HTR-8/SVneo (cell line): ENCODE measurements at regions not wholly inside any gene's neighbourhood (a gene's known extent, or its start where the extent isn't known, plus 50 kb on each side); places are given as distances from the start of the nearest gene placed in this dataset.

Experiments used
- DNase-seq: peaks from one replicate; pipeline ENCODE4 v3.0.0; 2011; ENCODE audit warnings: low spot score, mixed read lengths; ENCODE audit not compliant: insufficient read length
- FAIRE-seq: peaks from 2 replicates; lab custom pipeline; 2011; peaks lifted over from hg19 to GRCh38; lab: Jason Lieb, UNC

DNA sequence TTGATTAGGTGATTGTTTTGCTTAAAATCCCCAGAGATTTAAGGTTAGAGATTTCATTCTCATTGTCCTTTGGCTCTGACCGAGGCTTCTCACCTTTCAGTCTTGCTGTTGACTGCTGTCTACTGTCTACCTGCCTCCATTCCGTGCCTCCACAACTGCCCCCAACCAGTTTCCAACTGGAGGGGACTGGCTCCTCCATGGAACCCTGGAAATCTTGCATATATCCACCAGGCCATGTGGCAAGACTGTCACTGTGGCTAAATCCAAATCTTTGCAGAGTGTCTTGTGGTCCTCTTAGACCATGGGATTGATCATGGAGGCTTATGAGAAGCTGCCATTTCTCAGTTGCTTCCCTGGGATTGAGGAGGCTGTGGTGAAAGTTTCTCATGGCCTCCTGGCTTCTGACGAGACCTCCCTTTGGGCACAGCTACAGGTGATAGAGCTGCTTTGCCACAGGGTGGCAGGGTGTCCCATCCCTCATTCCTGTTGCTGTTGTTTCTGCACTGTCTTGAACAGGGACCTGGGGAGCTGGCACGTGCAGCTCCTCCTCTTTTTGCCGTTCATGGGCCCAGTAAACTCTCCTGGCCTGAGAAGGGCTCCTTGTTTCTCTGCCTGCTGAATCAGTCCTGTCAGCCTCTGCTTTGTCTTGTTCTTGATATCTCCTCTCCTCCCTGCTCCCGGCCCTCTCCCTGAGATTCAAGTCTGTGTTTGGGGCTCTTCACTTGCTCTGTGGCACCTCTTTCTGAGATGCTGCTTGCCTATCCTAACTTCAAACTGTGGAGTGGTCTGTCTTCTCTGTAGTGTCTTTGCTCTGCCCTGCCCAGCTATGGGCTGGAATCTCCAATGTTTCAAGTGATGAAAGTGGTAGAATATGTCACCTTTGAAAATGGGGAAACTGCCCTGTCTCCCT, 63.6 kb upstream of the IGFBP3 start:
- DNase-seq = peak; percentile 37
- FAIRE-seq = no peak

DNA sequence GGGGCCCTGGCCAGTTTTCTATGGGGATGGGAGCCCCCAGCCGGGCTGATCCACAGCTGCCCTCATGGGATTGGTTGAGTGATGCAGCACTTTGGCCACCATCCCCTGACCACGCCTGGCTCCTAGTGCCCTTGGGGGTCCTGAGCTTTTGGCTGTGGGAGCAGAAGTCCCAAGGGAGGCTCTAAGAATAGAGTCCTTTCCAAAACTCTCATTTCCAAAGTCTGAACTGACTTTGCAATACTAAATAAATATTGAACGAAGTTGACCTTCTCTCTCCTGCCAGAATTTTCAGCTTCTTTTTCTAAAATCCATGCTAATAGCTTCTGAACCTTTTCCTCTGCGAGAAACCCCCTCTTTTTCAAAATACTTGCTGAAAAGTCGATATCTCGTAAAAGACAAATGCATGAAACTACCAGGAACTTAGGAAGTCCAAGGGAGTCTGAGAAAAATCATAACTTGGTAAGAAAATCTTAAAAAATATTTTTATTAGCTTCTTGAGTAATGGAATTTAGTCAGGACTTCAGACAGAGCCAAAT, 62.7 kb upstream of the IGFBP3 start:
- DNase-seq (no peak), FAIRE-seq (no peak)

DNA sequence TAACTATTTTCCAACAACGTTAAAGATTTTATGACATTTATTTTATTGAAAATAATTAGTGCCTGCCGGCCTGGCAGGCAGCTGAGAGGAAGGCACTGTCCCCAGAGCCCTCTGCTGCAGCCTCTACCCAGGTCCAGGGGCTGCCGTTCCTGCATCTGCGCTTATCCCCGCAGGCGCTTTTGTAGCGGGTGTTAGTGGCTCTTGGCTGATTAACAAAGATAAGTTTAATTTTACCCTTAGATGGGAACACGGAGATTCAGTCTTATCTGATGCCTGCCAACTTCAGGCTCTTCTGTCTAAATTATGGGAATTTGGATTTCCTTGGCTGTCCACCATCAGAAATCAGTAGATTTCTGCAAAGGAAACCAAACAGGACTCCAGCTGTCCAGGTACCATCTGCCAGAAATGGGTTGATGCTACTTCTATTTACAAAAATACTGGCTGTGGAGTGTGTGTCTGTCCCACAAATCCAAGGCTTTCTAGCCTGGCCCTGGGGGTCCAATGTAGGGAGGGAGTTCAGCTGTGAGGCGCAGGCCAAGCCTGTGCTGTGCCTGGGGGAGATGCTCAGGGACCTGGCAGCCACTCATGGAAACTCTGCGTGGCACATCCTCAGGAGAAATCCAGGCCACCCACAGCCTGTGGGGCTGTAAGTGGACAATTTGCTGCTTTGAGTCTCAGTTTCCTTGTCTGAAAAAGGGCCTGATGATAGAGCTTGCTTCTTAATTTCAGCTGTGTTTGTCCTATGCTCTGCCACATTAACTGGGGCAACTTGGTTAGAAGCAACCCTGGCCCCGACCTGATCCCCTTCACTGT, 62.0 kb upstream of the IGFBP3 start:
- FAIRE-seq = no peak
- DNase-seq = no peak

DNA sequence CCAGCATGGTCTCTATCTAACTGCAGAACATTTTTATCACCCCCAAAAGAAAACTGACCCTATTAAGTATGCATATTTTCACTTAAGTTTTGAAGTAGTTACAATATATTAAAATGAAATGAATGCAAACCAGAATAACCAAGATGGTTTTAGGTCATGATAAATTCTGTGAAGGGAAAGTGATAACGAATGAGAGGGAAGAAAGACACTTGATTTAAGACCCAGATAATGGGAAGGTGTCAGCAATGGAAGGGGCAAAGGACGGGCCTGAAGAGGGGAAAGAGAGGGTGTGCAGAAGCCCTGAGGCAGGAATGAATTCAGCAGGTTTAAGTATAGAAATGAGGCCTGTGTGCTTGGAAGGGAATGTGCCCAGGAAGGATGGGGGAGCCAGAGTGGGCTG, 61.1 kb upstream of the IGFBP3 start:
- DNase-seq (no peak), FAIRE-seq (no peak)

DNA sequence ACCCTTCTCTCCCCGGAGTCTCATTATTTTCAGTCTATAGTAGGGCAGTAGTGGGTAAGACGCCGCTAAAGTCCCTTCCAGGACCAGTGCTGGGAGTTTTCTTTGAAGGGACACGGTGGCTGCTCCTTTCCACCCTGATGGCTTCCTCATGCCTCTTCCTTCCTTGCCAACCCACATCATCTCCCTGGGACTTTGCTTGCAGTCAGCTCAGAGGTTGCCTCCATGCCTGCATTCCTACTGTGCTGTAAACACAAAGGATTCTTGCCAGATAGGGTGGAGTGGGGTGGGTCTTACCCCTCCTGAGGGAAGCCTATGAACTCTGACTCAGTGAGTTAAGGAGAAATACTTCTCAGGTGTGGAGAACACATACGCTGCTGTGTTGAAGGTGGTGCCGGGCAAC, 59.9 kb upstream of the IGFBP3 start:
- DNase-seq (no peak), FAIRE-seq (no peak)

DNA sequence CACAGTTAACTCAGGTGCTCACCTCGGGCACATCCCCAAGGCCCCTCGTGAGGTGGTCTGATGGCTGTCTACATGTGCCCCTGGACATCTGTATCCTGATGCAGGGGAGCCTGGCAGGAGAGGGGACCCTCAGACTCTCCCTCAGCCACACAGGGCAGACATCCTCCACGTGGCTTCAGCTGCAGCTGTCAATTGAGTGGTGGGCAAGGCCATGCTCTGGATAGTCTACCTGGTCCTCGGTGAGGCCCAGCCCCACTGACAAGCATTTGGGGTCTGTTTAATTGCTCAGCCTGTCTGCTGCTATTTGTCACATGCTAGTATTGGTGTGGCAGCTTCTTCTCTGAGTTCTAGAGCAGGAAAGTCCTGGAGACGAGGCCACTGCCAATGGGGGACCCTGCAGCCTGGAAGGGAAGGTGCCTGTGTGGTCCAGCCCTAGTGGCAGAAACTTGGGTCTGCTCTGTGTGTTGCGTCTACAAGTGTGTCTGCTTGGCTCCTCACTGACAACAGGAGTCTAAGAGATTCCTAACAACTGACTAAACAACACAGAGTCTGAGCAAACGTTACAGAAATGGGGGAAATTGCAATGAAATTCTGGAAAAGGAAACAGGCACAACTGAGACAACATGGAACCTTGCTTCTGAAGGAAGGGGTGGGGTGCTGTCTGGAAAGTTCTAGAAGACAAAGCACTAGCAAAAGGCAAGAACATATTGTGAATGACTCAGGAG, 59.3 kb upstream of the IGFBP3 start:
- DNase-seq = no peak
- peak; percentile 16 for FAIRE-seq

DNA sequence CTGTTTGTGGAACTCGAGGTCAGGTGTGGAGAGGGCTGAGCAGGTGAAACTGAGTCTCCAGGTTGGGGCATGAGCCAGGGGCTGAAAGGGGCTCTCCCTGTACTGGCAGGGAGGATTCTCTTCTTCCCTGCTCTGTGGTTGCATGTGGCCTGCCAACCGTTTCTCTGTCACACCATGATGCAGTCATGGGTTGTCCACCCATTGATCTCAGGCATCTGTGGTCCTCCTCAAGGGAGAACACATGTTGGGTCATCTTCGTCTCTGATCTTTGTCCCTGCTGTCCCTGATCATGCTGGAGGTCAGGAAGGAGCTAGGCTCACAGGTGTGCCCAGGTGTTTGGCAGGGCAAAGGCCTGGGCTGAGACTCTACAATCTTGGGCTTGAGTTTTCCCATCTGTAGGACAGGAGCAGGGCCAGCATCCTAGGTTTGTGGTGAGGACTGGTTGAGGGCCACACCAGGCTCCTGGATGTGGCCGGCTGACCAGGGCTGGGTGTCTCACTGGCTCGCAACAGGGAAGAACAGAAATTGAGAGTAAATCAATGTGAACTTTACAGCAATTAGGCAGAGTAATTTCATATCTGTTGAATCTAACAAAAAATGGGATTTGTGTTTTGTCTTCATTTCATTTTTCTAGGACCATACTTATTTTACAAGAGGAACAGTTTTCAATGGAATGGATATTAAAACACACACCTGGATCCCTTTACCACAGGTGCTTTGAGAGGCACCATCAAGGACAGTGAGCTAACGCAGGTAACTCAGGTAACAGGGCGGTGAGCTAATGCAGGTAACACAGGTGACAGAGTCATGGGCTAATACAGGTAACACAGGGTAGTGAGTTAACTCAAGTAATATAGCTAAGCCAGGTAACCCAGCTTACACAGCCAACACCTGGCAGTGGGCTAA, 58.5 kb upstream of the IGFBP3 start:
- FAIRE-seq = no peak
- DNase-seq = no peak

DNA sequence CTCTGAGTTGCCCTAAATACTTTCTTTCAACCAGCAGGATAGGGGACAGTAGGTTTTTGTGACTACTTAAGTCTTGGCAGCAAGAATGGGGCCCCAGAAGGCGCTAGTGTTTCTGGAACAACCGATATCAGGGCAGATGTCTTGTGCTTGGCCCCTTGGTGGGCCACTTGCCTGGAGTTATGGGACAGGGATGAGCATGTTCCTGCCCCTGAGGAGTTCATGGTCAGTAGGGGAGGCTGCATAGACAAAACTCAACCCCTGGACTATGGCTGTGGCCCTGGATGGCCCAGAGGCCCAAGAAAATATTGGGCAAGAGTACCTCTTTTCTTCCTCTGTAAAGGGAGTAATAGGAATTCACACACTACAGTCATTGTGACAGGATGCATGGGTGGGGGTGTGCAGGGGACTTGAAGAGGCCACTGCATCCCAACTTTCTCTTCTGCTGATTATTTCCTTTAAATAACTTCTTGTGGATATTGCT, 57.7 kb upstream of the IGFBP3 start:
- FAIRE-seq = no peak
- no peak for DNase-seq

DNA sequence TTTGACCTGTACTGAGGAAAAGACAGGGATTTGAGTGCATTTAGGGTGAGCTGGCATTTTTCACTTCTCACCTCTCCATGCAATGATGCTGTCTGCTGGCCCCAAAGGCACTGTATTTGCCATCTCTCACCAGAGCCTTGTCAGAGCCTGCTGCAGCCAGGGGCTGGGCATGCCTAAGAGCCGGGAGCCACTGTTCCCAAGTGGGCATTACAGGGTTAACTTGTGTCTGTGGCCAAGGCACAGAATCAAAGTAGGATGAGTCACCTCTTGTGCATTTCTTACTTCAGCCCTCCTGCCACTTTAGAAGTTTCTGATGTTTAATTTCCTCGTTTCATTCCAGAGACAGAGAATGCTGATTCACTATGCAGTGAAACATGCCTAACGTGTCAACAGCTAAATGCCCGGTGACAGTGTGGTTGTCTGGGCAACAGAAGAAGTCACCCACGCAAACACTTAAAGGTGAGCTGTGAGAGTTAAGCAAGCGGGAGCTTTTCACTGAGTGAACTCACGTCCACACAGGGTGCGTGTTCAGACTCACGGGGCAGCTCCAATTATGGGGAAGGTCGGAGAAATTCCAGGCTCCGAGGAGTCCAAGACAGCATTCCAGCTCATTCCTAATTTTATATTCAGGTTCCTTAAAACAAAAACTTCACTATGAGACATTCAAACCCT, 57.1 kb upstream of the IGFBP3 start:
- FAIRE-seq (peak; percentile 88), DNase-seq (peak; percentile 92)

DNA sequence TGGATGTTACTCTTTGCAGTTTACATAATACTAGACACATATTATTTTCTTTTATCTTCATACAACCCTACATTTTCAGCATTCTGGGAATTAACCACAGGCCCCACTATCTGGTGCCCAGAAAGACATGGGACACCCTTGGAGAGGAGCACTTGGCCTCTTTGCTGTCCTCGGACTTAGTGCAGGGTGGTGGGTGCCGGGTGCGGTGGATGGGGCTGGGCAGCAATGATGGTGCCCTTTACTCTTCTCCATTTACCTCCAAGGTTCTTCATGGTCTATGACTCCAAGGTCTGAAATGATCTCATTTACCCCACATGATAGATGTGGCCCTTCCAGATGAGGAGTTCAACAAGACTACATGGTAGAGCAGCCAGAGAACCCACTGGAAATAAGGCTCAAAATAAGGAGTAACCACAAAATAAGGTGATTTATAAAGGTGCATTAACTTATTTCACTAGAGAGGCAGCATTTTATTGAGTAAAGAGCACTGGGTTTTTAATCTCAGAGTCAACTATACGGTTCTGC, 56.2 kb upstream of the IGFBP3 start:
- no peak for FAIRE-seq
- DNase-seq = no peak

DNA sequence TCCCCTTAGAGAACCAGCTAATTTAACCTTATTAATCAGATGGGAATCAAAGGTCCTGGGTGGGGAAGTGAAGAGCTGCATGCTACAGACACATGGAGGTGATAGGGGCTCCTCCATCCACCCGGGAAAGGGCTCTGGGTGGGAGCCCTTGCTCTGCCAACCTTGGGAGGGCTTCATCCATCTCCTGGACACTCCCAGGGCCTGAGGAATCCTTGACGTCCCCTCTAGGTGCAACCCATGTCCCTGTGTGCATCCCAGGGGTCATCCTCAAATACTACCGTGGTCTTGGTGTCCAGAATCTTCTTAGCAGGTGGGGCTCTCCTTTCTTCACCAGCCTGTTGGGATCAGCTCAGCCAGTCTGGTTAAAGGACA, 55.4 kb upstream of the IGFBP3 start:
- DNase-seq (no peak), FAIRE-seq (no peak)

DNA sequence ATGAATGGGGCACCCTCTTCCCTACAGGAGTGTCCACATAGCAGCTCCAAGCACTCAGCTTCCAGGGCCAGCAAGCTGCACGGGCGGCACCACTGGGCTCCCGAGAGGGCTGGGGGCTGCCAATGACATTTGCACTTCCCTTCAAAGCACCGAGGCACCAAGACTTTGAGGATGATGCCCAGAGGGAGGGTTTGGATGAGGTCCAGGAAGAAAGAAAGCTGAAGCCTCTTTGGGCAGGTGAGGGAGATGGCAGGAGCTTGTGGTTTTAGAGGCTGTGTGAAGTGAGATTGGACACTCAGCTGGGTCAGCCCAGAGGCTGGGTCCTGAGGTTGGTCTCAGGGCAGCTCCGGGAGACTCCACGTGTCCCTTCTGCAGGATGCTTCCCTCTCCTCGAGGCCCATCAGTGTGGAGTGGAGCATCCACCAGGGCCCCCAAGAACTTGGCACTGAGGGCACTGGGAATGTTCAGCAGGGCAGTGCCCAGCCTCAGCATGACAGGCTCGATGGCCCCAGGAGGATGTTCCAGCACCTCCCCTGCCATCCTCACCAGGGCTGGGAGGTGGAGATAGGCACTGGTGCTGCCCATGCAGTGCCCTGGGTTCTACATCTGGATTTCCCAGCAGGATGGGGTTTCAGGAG, 54.9 kb upstream of the IGFBP3 start:
- FAIRE-seq (no peak), DNase-seq (no peak)

DNA sequence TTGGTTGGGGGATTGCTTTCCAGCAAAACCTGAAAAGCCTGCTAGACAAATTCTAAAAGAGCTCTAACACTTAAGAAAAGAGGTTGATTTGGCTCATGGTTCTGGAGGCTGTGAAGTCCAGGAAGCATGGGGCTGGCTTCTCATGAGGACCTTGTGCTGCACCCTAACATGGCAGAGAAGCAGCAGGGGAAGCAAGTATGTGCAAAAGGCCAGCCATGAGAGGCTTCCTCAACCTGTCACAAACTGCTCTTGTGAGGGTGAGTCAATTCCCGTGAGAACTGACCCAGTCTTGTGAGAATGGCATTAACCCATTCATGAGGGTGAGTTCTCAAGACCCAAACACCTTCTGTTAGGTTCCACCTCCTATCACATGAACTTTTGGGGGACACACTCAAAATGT, 54.3 kb upstream of the IGFBP3 start:
- FAIRE-seq (no peak), DNase-seq (no peak)

DNA sequence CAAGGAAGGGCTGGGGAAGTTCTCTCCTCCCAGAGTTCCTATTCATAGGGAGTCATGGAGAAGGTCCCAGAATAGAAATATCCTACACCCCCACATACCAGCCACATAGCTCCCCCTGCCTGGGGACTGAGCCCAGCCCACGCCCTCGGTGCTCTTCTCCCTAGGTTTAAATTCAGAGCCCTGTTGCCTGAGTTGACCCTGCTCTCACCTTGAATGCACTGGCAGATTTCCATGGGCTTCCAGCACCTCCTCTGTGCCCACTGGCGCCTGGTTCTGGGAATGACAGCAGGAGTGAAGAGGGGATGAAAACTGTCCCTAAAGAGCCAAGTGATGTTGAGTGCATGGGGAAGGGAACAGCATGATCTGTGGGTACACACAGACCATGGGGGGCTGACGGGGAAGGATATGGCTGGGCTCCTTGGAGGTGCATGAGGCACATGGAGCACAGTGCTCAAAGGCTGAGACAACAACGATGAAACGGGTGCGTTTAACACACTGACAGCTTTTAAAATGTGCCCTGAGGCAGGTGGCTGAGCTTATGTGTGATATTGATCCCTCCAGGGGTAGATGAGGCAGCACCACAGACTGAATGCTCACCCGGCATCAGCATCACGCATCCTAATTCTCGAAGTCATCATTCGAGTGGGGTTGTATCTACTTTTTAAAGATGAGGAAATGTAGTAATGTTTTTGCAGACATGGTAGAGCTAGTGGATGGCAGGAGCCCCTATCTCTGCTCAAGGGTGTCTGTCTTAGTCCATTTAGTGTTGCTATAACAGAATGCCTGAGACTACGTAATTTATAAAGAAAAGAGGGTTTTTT, 53.7 kb upstream of the IGFBP3 start:
- FAIRE-seq (no peak), DNase-seq (no peak)

DNA sequence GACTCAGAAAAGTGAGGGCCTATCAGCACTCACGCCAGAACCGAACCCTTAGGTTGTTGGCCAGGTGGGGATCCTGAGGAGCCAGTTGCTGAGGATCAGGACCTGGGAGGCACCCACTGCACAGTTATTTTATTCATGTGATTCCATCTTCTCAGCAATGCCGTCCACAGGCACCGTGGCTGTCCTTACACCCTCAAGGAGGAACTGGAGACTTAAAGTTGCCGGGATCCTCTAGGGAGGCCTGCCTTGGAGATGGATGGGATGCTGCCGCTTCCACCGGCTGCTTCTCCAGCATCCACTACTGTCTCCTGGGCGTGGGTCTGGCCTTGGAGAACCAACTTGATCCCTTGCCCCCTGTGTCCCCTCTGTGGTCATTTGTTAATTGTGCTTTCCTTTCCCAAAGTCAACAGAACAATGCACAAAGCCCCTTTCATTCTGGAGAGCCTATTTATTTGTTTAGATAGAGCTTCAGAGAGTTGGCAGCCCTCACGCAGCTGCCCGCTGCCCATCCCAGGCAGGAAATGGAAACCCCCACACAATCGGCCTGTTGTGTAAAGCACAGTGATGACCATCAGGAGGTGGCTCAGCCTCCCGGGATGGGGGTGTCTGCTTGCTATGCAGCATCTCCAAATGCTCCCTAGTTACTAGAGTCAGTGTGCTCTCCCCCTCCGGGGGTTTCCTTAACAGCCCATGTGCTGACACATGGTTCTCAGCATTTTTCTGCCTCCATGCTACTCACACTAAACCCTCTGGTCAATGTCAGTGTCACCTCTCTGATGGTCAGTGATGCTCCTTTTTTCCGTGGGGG, 52.9 kb upstream of the IGFBP3 start:
- DNase-seq (peak; percentile 34), FAIRE-seq (no peak)

DNA sequence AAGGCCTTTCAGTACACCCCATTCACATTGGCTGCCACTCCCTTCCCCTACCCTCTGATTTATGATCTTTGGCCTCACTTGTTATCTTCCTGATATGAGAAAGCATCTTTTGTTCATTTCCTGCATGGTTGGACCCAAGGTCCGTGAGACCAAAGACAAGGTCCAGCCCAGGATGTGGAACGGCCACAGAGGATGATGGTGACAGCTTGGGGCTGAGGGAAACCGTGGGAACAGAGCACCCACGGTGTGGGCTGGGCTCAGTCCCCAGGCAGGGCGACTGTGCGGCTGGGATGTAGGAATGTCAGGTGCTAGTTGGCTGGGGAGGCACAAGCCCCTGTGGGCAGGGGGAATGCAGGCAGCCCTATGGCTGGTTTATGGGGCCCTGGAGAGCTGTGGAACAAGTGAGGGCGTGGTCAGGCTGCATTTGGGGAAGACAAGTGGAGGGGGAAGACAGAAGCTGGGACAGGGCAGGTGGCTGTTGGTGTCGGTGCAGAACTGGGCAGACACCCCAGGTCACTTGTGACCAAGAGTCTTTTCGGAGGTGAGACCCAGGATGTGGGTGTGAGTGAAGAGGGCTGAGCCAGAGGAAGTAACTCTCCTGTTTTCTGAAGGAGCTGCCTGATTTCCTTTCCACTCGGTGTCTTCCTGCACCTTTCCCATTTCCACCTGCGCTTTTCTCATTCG, 51.7 kb upstream of the IGFBP3 start:
- no peak for FAIRE-seq
- no peak for DNase-seq
